ENCODE measurements at regions not wholly inside any gene's neighbourhood (a gene's known extent, or its start where the extent isn't known, plus 50 kb on each side); places are given as distances from the start of the nearest gene placed in this dataset.

DNA sequence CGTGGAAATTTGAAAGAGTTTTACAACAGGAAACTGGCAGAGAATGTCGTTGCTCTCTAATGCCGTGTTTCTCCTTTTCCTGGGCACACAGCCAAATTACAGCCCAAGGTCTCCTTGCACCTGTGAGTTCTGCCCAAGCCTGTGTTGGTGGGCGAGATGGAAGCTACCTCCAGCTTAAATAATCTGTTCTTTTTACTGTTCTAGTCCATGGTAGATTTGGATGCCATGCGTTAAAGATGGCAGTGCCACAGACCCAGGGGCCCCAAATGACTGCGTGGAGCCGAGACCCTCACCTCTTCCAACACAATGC is 92.6 kb upstream of the IRX4 start:
- Mint-ChIP-seq H3K36me3 (ENCODE audit: low read depth, unreplicated experiment) (no peaks in the 10 kb centered on the region), H3K4me1 (ENCODE audit: low read depth, unreplicated experiment) (no peaks in the 10 kb centered on the region), H3K4me3 (ENCODE audit: unreplicated experiment) (no peak overlapping the region), H3K27me3 (ENCODE audit: low read depth, unreplicated experiment) (peaks cover 15% of the 10 kb centered on the region), H3K9me3 (ENCODE audit: unreplicated experiment) (no peaks in the 10 kb centered on the region), H3K27ac (ENCODE audit: unreplicated experiment) (no peak overlapping the region)
- no peak overlapping the region for H3K4me2 ChIP-seq (ENCODE audit: low read length)
- DNase-seq (ENCODE audit: low read depth) = no peak
- no peaks in the 10 kb centered on the region for H4K20me1 ChIP-seq (ENCODE audit: insufficient read depth, low read length)
- TF ChIP-seq EZH2 (IDR thresholded peaks at IDR 0.05; ENCODE audit: insufficient read depth, low read length) (no peak), CTCF (IDR thresholded peaks at IDR 0.05; ENCODE audit: insufficient read depth, low read depth, low read length) (no peak)
- no peaks in the 10 kb centered on the region for H3K79me2 ChIP-seq (ENCODE audit: insufficient read depth, low read length)
- H2AFZ ChIP-seq (ENCODE audit: low read depth, low read length) = no peak overlapping the region
- no peaks in the 10 kb centered on the region for H3K36me3 ChIP-seq (ENCODE audit: insufficient read depth, low read length)
- H3K4me3 ChIP-seq (ENCODE audit: insufficient read depth, low read depth, low read length) = no peak overlapping the region
- H3K27me3 ChIP-seq (ENCODE audit: insufficient read depth, low read length) = no peaks in the 10 kb centered on the region
- no peak for FAIRE-seq
- peaks cover 3% of the 10 kb centered on the region for H3K9me3 ChIP-seq (ENCODE audit: insufficient read depth, low read depth, low read length)
- H3K9ac ChIP-seq (ENCODE audit: low read length) = no peak overlapping the region
- no peaks in the 10 kb centered on the region for H3K4me1 ChIP-seq (ENCODE audit: insufficient read depth, low read length)
- no peak overlapping the region for H3K27ac ChIP-seq (ENCODE audit: low read depth, low read length)

DNA sequence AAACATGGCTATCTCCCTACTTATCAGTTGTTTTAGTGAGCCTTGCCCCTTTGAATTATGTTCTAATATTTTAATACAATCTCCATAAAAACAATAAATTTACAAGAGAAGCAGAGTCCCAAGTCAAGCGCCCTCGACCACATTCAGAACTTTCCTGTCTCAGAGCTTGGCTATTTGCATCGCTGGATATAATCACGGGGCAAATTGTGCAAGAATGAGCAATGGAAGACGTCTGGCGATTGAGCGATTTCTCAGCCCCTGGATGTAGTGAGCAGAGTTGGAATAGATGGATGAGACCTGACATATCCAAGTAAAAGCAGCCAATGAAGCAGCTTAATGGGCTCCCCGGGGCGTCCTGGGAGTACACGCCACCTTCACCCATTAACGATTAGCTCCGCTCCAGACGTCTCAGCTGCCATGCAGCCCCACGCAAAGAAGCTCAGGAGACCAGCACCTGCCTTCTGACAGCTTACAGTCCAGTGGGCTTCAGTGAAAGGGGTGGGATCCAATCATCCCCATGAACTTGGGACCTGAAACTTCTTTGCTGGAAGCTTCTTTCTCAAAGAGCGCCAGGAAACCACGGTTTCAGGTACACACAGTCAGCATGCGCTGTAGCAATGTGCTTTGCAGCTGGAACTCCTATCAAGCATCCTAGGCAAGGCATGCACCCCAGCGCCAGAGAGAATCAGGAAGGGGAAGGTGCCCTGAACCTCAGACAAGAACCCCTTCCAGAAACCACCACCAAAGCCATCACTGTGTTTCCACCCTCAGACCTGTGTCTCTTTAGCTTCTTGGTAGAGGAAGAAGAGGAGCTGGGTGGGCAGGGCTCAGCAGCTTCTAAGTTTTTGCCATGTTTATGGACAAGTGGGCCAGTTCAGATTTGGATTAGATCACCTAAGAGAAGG is 92.0 kb upstream of the IRX4 start:
- no peaks in the 10 kb centered on the region for H3K27me3 ChIP-seq (ENCODE audit: insufficient read depth, low read length)

More for the DNA sequence above, 92.0 kb upstream of the IRX4 start:
- TF ChIP-seq EZH2 (IDR thresholded peaks at IDR 0.05; ENCODE audit: insufficient read depth, low read length) = no peak
- TF ChIP-seq CTCF (IDR thresholded peaks at IDR 0.05; ENCODE audit: insufficient read depth, low read depth, low read length) = no peak
- H3K4me3 ChIP-seq (ENCODE audit: insufficient read depth, low read depth, low read length) = no peak overlapping the region
- H2AFZ ChIP-seq (ENCODE audit: low read depth, low read length) = no peak overlapping the region
- Mint-ChIP-seq H3K9me3 (ENCODE audit: unreplicated experiment) (no peaks in the 10 kb centered on the region), H3K4me3 (ENCODE audit: unreplicated experiment) (no peak overlapping the region), H3K36me3 (ENCODE audit: low read depth, unreplicated experiment) (no peaks in the 10 kb centered on the region), H3K27me3 (ENCODE audit: low read depth, unreplicated experiment) (peaks cover 15% of the 10 kb centered on the region), H3K4me1 (ENCODE audit: low read depth, unreplicated experiment) (no peaks in the 10 kb centered on the region), H3K27ac (ENCODE audit: unreplicated experiment) (no peak overlapping the region)
- H3K4me2 ChIP-seq (ENCODE audit: low read length) = no peak overlapping the region
- FAIRE-seq (no peak), DNase-seq (ENCODE audit: low read depth) (no peak)
- H3K79me2 ChIP-seq (ENCODE audit: insufficient read depth, low read length) = no peaks in the 10 kb centered on the region
- peaks cover 3% of the 10 kb centered on the region for H3K9me3 ChIP-seq (ENCODE audit: insufficient read depth, low read depth, low read length)
- no peaks in the 10 kb centered on the region for H4K20me1 ChIP-seq (ENCODE audit: insufficient read depth, low read length)
- H3K4me1 ChIP-seq (ENCODE audit: insufficient read depth, low read length) = no peaks in the 10 kb centered on the region
- no peak overlapping the region for H3K9ac ChIP-seq (ENCODE audit: low read length)
- no peak overlapping the region for H3K27ac ChIP-seq (ENCODE audit: low read depth, low read length)
- H3K36me3 ChIP-seq (ENCODE audit: insufficient read depth, low read length) = no peaks in the 10 kb centered on the region

Measured in astrocyte (in vitro differentiated cells and primary cell).